RKO (cell line): ENCODE measurements at regions not wholly inside any gene's neighbourhood (a gene's known extent, or its start where the extent isn't known, plus 50 kb on each side); places are given as distances from the start of the nearest gene placed in this dataset.

ENCODE experiments used
- DNase-seq: peaks from one replicate; pipeline ENCODE4 v3.0.0-alpha.2; 2016; ENCODE audit warnings: low spot score

DNA sequence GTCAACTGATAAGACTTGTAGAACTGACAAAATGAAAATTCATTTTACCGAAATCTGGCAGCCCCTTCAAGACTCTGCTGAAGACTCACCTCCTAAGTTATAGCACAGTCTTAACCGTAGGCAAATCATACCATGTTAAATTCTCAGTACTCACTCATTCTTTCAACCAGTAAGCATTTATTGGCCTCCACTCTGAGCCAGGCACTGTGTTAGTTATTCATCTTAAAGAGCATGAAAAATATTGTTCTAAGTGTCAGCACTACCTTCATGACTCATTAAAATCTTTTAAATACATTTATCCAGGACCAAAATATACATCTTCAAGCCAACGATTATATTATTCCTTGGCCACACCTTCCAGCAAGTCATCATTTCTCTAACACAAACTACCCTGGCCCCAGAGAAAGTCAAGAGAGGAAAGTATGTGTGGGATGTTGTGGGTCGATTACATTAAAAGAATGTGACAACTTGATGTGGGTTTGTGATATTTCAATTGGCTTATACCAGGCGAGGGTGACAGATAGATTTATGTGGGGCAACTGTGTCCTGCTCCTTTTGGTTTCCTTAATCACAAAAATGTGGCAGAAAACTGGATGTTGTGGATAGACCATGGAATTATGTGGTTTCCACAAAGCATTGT, 55.0 kb downstream of the TMEM30B start:
- DNase-seq, result no peak

DNA sequence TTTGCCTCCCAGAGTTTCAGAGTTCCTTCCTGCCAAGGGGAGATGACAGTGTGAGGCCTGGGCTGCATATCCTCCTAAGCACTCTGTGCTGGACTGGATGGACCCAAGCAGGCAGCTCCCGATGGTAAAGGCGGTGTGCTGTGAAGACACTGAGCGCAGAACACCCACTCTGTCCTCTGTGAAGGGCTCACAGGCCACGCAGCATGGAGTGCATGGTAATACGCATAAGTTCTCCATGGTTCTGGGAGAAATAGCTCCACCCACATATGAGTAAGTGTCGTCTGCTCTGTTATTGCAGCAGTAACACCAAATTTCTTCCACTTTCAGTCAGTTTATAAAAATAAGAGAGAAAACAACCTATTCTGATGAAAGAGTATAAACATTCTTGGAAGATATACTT, 55.8 kb downstream of the TMEM30B start:
- DNase-seq, result no peak

DNA sequence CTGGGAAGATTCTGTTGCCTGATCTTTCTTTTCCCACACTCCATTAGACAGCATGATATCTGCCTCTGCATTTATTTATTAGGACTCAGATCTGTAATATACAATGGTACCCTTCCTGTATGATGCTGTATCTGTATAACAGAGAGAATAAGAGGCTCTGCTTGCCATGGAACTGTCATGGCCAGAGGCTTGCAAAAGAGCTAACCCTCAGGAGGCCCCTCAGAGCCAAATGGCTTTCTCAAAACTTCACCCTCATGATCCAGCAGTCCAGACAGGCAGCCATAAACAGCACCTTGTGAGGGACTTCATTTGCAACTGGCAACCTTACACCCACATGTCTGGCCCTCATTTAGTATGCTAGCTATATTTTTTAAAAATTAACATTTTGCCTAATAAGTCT, 57.6 kb downstream of the TMEM30B start:
- no peak for DNase-seq

DNA sequence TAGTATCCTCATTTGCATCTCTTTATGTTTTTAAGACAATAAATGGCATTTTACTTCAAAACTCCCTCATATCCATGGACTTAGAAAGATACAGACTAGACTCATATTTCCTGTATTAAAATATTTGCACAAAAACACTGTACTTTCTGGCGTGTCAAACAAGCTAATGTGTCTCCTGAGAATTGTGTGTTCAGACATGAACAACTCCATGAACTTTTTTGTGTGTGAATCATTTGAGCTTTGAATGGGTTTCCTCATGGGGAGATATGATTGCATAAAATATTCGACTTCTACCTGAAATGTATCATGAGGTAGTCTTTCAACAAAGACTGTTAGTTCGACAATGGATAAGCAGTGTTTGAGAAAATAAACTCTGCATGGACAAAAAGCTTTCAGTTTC, 58.8 kb downstream of the TMEM30B start:
- no peak for DNase-seq

DNA sequence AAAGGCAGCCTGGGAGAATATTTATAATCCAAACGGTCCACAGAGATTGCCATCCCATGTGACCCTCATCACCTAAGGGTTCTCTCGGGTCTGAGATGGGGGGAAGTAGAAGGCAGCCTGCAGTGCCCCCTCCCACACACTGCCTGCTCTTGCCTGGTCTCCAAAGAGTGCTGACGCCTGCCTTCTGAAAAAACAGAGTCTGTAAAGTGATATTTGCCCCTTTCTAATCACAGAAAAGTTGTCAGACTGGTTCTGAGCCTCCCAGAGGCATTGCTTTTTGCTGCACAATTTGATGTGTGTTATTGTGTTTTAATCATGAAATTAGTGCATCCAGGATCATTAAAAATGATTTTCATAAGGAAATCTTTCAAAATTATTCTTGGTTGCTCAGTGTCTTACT, 59.2 kb downstream of the TMEM30B start:
- DNase-seq, result no peak

DNA sequence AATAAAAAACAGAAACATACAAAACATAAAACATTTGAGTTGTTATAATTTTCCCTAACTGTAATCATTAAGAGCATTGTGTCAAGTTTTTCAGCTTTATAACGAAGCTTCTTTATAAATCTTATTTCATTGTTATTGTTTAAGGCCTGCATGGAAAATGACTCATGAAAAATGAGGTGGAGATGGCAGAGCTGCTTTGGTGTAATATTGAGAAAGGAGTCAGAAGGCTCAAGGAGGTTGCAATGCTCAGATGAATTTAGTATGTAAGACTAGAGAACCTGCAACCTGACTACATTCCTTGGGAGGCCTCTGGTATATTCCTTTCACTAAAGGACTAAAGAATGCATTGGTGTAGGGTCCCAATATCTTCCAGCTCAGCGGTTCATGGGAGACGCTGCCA, 61.5 kb downstream of the TMEM30B start:
- no peak for DNase-seq

DNA sequence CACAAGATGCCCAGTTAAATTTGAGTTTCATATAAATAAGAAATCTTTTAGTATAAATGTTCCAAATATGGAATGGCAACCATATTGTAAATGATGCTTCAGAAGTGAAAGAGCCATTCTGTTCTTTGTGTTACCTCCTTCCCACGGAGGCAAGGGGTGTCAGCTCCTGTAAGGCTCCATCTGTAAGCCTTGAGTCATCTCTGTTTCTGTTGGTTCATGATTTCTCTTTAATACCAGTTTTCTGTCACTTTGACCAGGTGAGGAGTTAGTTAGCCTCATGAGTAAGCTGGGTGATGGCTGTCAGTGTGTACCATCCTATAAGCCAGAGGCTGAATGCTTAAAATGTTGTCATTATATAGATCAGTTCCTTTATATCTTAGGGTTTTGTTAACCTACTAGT, 61.9 kb downstream of the TMEM30B start:
- DNase-seq, result no peak

DNA sequence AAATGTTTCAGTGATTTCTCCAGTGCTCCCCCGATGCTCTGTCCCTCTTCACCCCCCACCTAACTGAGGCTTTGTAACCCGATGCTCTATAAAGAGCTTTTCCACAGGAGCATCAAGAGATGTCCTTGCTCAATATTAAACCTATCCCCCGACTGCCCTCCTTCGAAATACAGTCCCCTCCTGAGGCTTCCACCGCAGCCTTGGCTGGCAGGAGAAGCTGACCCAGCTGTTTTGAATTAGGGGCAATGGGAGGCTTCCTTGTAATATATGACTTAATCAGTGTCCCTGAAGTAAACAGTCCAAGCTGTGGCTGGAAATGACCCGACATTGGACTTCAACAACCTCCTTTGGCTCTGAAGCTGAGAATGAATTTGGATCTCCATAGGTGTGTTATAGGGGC, 62.4 kb downstream of the TMEM30B start:
- DNase-seq, result no peak

DNA sequence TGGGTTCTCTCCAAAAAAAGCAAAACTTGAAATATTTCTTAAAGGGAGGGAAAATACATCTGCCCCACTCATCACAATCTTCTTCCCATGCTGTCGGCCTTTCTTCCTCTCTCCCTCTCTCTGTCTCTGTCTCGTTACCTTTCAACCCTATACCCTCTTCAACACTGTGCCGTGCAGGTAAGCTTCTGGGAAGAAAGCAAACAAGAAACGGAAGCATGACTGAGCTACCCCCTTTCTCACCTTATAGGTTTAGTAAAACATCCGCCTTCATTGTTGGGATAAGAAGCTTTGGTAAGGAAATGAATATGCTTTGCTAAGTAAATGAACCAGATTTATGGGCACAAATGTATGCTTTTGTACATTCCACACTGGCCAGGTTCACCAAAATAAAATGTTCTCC, 63.0 kb downstream of the TMEM30B start:
- DNase-seq, result no peak

DNA sequence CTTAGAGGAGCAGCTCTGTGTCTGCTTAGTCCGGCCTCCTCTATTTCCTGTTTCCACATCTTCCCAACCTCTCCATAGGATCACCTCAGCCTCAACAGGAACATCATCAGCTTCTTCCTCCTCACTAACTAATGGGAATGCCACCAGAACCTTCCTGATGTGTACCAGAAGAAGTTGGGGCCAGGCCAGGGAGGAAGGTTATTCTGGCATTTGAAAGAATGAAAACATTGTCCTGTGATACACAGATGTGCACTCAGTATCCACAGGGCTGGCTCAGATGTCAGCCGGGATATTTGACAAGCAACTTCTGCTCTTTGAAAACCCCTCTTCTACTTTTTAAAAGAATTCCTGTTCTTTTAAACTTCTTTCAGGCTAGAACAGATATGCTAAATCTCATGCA, 63.6 kb downstream of the TMEM30B start:
- no peak for DNase-seq

DNA sequence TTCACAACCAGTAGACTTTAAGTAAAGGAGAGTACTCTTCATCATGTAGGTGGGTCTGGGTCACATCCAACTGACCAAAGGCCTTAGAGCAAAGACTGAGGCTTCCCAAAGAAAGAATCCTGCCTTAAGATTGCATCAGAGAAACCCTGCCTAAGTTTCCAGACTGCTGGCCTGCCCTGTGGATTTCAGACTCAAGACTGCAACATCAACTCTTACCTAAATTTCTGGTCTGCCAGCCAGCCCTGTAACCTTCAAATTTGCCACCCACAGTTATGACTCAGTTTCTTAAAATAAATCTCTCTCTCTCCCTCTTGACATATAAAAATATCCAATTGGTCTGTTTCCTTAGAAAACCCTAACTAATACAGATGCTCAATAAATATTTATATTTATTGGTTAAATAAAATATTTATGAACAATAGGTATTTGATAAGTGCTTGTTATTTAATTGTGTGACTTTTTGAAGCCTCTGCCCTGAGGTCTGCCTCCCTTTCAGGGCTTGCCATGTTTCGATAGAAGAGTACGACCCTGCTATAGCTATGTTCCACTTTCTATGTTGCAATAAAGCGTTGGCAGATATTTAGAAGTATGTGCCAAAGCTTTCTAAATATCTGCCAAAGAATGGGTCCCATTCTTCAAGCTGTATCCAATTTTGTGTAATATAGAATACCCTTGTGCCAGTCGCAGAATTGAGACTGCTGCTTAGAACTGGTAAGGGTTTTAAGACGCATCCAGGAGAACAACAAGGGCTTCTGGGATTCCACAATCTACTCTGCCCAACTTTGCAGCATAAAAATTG, 65.7 kb downstream of the TMEM30B start:
- no peak for DNase-seq

DNA sequence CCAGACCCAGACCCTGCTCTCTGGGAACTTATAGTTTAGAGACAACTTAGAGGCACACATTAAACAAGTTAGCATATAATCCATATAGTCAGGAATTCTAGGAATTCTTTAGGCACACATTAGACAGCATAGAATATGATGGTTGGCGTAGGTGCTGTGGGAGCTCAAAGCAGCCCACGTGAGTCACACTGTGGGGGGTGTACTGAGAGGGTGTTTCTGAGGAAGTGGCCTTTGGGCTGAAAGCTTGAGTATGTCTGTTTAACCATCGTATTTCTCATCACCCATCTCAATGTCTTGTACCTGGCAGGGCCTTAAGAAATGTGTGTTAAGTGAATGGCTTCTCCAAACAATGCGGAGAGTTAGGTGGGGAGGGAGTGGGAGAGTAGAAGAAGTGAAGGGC, 67.2 kb downstream of the TMEM30B start:
- no peak for DNase-seq

DNA sequence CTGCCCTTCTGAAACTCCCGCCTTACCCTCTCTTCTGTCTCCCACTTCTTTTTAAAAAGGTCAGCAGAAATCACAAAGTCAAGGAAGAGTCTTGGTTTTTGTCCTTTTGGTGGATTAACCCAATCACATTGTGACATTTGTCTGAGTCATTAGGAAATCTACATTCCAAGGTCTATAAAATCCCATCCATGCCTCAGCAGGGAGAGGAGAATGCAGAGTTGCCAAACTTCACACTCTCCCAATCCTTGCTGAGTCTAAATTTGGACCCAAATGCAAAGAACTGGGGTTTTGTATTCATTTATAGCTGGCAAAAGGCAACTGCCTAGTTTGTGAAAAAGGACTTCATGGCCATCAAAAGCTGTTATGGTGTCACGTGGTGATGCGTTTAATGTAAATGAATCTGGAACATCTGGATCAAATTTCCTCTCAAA, 67.9 kb downstream of the TMEM30B start:
- DNase-seq, result no peak

DNA sequence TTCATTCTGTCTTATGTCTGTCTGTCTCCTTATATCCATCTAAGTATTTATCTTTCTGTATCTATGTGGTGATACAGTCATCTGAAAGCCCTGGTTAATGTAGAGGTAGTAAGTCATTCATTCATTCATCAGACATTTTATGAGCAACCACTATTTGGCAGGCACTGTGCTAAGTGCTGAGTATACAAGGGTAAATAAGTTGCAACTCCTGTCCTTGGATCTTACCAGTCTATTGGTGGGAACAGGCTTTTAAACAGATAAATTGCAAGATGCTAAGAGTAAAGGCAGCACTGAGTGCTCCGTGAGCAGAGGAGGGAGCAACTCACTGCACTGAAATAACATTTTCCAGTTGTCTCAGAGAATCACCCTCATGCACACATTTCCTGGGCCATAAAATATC, 68.6 kb downstream of the TMEM30B start:
- DNase-seq, result no peak

DNA sequence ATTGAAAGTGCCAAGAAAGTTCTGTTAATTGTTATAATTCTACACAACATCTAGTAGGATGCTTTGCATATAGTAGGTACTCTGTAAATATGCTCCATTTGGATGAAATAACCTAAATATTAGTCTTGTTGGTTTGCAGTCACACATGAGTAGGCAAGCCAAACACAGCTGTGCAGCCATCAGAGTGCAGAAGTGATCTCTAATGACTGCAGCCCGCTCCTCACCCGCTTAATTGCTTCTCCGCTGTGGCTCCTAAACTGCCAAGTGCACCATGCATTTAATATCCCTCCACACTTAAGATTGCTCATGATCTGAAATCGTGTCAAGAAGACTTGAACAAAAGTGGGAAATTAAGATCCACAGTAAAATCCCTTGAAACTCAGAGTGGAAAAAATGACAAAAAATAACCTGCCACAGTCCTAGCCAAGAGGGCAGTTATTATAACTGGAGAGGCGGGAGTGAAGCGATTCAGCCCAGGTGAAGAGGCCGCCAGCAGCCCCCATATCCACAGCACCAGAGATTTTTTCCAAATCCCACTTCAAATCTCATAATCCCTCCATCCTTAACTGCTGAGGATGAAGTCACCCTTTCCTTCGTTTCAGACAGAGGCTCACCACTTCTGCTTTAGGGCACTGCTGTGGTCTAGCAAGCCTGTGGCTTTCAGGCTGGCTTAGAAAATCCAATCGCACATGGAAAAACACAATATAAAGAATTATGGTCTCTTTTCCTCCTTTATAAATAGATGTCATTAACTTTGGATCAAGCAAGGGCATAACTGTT, 69.5 kb downstream of the TMEM30B start:
- DNase-seq, result no peak

DNA sequence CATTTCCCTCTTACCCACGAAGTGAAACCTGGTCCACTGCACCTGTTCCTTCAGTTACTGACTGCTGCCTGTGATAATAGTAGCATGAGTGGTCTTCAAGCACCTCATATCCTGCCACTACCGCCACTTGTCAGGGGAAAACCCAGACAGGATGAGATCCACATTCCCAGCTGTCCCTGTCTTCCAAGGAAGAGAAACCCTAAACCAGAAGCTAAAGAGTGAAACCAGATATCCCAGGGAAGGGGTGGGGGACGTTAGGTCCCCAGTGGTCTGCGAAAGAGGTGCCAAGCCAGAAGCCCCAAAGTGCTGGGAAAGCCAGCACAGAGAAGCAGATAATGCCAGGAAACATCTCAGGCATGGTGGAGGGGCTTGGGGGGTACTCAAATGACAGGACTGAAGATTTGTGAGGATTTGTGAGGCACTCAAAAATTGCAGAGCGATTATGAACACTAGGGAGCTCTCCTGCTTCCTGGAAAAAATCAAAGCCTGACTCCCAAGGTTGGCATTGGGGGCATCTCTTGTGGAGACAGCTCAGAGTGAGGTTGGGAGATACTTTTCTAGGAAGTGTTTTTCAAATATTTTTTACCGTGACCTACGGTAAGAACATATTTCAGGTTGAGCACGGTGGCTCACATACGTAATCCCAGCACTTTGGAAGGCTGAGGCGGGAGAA, 77.9 kb downstream of the TMEM30B start:
- no peak for DNase-seq

DNA sequence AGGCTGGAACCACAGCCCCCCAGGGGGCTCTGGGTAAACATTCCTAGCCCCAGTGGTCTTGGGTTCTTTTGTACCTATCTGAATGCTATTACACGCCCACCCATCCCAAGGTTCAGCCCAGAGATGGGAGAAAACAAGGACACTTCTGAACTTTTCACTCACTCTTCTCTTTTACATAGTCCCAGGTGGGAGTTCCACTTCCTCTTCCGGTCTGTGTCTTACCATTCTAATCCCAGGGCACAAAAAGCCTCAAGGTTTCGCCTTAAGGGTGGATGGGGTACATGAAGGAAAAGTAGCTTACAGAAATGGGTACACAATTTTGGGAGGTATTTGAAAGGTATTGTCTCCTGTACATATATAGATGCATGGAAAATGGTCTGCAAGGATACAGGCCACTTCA, 79.0 kb downstream of the TMEM30B start:
- DNase-seq, result no peak

DNA sequence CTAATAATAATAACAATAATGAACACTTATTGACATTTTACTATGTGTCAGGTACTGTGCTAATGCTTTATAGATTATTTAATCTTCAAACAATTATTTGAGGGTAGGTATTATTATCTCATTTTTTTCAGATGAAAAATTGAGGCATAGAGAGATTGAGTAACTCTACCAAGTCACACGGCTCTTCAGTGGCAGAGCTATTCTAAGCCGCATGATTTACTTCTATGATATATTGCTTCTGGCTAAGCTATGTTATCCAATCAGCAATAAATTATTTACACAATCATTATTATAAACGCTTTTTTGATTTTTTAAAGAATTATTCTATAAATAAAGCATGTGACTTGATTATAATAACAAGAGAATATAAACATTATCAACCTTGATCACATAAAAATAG, 80.0 kb downstream of the TMEM30B start:
- no peak for DNase-seq

DNA sequence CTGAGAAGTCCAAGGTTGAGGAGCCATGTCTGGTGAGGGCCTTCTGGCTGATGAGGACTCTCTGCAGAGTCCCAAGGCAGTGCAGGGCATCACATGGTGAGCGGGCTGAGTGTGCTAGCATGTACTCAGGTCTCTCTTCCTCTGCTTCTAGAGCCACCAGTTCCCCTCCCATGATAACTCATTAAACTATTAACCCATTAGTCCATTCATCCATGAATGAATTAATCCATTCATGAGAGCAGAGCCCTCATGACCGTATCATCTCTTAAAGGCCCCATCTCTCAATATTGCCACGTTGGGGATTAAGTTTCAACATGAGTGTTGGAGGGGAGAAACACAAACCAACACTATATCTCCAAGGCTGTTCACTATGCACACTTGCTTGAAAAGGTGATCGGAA, 83.7 kb downstream of the TMEM30B start:
- DNase-seq, result no peak

DNA sequence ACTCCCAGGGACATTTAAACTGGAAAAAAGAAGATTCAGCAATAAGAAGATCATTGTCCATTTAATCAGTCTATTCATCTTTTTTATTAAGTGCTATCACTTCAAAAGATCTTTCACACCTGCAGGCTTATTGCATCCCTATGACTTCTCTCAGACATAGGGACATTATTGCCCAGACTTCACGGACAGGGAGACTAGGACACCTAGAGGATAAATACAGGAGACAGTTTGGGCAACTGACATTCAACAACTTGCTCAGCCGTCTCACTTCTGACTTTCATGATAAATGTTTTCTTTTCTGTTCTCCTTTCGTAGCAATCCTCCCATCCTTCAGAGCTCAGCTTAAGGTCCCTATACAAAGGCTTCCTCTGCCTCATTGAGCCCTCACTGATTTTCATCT, 84.3 kb downstream of the TMEM30B start:
- no peak for DNase-seq

DNA sequence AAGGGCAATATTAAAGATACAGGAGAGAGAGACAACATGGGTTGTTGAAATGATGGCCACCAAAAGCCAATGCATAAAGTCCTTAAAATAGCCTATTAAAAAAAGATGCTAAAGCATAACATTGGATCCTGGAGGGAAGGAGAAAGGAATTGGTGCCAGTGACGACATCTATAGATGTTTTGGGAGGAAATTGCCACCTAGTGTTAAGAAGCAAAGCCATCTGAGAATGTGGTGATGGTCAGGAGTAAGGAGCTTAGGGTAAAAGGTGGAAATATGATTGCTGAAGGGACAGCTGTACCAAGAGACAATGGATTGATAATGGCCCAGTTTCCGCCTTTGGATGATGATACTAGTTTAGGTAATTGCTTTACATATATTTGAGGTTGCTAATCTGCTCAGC, 85.1 kb downstream of the TMEM30B start:
- DNase-seq, result no peak

DNA sequence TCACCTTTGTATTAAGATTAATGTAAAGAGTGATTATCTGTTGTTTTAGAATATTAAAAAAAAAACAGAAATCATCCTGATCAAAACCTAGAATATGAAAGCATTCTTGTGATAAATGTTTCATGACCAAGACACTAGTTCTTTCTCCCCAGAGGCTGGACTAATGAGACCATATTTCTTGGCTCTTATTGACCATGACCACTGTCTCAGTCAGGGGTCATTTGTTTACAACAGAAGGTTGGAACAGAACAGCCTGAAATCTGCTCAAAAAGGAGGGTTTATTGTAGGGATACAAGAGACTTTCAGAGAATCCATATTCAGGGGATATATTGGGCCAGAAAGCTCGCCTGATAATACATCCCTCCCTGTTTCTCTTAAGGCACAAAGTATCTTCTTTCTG, 87.7 kb downstream of the TMEM30B start:
- no peak for DNase-seq

DNA sequence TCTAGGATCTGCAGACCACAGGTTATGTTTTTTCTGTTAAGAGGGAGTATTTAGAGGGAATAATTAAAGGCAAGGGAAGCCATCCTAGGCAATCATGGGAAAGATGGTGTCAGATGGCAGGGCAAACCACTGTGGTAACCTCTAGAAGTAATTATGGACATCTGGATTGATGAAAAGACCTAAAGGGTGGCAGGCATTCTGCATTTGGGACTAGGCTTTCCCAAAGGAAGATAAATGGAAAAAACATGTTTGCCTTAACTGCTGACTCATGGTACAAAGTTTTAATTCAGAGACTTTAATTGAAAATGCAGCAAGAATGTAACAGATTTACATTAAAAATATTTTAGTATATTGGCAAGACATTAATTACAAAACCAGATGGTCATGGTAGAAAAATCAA, 88.1 kb downstream of the TMEM30B start:
- no peak for DNase-seq
